ENCODE measurements at regions not wholly inside any gene's neighbourhood (a gene's known extent, or its start where the extent isn't known, plus 50 kb on each side); places are given as distances from the start of the nearest gene placed in this dataset.
"Not testable (repeated sequence)": the region's sequence is repeated elsewhere in the genome, so short reads cannot be mapped to it uniquely, and the experiment has no call there.

DNA sequence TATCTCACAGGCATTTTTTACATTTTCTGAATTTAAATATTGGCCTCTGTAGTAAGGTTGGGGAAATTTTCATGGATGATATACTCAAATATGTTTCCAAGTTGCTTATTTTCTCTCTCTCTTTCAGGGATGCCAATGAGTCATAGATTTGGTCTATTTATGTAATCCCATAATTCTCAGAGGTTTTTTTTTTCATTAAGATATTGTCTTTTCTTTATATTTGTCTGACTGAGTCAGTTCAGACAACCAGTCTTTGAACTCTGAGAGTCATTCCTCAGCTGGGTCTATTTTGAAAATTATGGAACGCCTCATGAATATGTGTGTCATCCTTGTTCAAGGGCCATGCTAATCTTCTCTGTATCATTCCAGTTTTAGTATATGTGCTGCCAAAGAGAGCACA is 223.2 kb downstream of the PCSK1 start:
- 100% methylated on average over 1 of the region's 1 CpG for WGBS (ENCODE audit: insufficient coverage, low lambda C conversion rate)

GRCh38 chr5:96207420-96207819 is 225.6 kb downstream of the PCSK1 start:
- no peak overlapping the region for H3K27ac ChIP-seq (ENCODE audit: low read length)
- H3K4me3 ChIP-seq (ENCODE audit: low read length): no peak overlapping the region
- no peaks in the 10 kb centered on the region for H3K27me3 ChIP-seq (ENCODE audit: control insufficient read depth, insufficient read depth, low read length)
- no peak for DNase-seq
- H3K9me3 ChIP-seq (ENCODE audit: control insufficient read depth, low read depth, low read length): no peaks in the 10 kb centered on the region
- no peaks in the 10 kb centered on the region for H3K36me3 ChIP-seq (ENCODE audit: control insufficient read depth, insufficient read depth, low read length)
- no peaks in the 10 kb centered on the region for H3K4me1 ChIP-seq (ENCODE audit: control insufficient read depth, insufficient read depth, low read length)

More for the DNA sequence above, 223.2 kb downstream of the PCSK1 start:
- Histone ChIP-seq H3K9me3 (ENCODE audit: control insufficient read depth, low read depth, low read length) (no peaks in the 10 kb centered on the region), H3K27me3 (ENCODE audit: control insufficient read depth, insufficient read depth, low read length) (no peaks in the 10 kb centered on the region), H3K27ac (ENCODE audit: low read length) (no peak overlapping the region), H3K4me3 (ENCODE audit: low read length) (no peak overlapping the region), H3K36me3 (ENCODE audit: control insufficient read depth, insufficient read depth, low read length) (no peaks in the 10 kb centered on the region), H3K4me1 (ENCODE audit: control insufficient read depth, insufficient read depth, low read length) (no peaks in the 10 kb centered on the region)
- no peak for DNase-seq

GRCh38 chr5:96203761-96204160 is 229.3 kb downstream of the PCSK1 start:
- no peaks in the 10 kb centered on the region for H3K36me3 ChIP-seq (ENCODE audit: control insufficient read depth, insufficient read depth, low read length)
- DNase-seq: no peak
- H3K27ac ChIP-seq (ENCODE audit: low read length): no peak overlapping the region
- H3K27me3 ChIP-seq (ENCODE audit: control insufficient read depth, insufficient read depth, low read length): no peaks in the 10 kb centered on the region
- H3K4me1 ChIP-seq (ENCODE audit: control insufficient read depth, insufficient read depth, low read length): peaks cover 10% of the 10 kb centered on the region
- H3K4me3 ChIP-seq (ENCODE audit: low read length): no peak overlapping the region
- no peaks in the 10 kb centered on the region for H3K9me3 ChIP-seq (ENCODE audit: control insufficient read depth, low read depth, low read length)
- WGBS (ENCODE audit: insufficient coverage, low lambda C conversion rate): 67% methylated on average over 3 of the region's 3 CpGs

DNA sequence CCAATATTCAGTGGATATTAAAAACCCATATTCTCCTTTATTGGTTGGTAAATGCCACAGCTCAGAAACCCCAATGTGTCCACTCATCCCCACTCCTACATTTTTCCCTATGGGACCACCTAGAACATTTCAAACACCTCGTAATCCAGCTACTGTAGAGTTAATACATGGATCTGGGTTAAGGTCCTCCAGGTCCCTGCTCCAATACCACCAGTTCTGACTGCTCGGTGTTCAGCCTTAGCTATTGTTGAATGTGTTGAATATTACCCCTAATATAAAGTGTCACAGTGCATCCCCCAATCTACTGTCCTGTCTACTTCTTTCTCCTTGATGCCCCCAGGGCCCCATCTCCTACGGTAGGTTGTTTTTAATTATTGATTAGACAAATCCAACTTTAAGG is 231.5 kb downstream of the PCSK1 start:
- no peak overlapping the region for H3K27ac ChIP-seq (ENCODE audit: low read length)
- no peak for DNase-seq

DNA sequence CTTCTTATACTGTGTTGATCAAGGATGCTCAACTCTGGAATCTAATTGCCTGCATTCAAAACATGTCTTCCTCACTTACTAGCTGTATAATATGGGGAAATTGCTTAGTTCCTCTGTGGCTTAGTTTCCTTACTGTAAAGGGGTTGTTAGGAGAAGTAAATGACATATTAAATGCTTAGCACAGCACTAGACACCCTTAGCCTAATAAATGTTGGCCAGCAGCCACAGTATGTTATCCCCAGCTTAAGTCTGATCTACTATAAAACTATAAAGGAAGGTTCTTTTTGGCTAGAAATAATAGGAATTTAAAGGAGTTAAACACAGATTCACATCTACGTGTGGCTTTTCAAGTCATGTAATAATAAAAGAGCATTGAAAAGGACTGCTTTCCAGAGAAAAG is 232.4 kb downstream of the PCSK1 start:
- H3K27me3 ChIP-seq (ENCODE audit: control insufficient read depth, insufficient read depth, low read length): no peaks in the 10 kb centered on the region
- H3K27ac ChIP-seq (ENCODE audit: low read length): peak overlapping the region; percentile 52
- no peak overlapping the region for H3K4me3 ChIP-seq (ENCODE audit: low read length)
- 73% methylated on average over 1 of the region's 1 CpG for WGBS (ENCODE audit: insufficient coverage, low lambda C conversion rate)
- no peaks in the 10 kb centered on the region for H3K36me3 ChIP-seq (ENCODE audit: control insufficient read depth, insufficient read depth, low read length)
- no peaks in the 10 kb centered on the region for H3K9me3 ChIP-seq (ENCODE audit: control insufficient read depth, low read depth, low read length)
- H3K4me1 ChIP-seq (ENCODE audit: control insufficient read depth, insufficient read depth, low read length): peaks cover 13% of the 10 kb centered on the region
- DNase-seq: peak in 1 of 2 donors; percentile 38

More for the DNA sequence above, 231.5 kb downstream of the PCSK1 start:
- H3K27me3 ChIP-seq (ENCODE audit: control insufficient read depth, insufficient read depth, low read length): no peaks in the 10 kb centered on the region
- H3K9me3 ChIP-seq (ENCODE audit: control insufficient read depth, low read depth, low read length): no peaks in the 10 kb centered on the region
- H3K4me3 ChIP-seq (ENCODE audit: low read length): no peak overlapping the region
- no CpG with 5 or more reads among the region's 3 CpGs for WGBS (ENCODE audit: insufficient coverage, low lambda C conversion rate)
- no peaks in the 10 kb centered on the region for H3K36me3 ChIP-seq (ENCODE audit: control insufficient read depth, insufficient read depth, low read length)
- H3K4me1 ChIP-seq (ENCODE audit: control insufficient read depth, insufficient read depth, low read length): peaks cover 13% of the 10 kb centered on the region

GRCh38 chr5:96199713-96200183 is 233.3 kb downstream of the PCSK1 start:
- H3K27ac ChIP-seq (ENCODE audit: low read length): peak overlapping the region; percentile 52
- no peaks in the 10 kb centered on the region for H3K27me3 ChIP-seq (ENCODE audit: control insufficient read depth, insufficient read depth, low read length)
- DNase-seq: peak in 1 of 2 donors; percentile 84
- H3K9me3 ChIP-seq (ENCODE audit: control insufficient read depth, low read depth, low read length): no peaks in the 10 kb centered on the region
- H3K4me1 ChIP-seq (ENCODE audit: control insufficient read depth, insufficient read depth, low read length): peaks cover 13% of the 10 kb centered on the region
- H3K4me3 ChIP-seq (ENCODE audit: low read length): peak overlapping the region; percentile 2
- no peaks in the 10 kb centered on the region for H3K36me3 ChIP-seq (ENCODE audit: control insufficient read depth, insufficient read depth, low read length)
- WGBS (ENCODE audit: insufficient coverage, low lambda C conversion rate): 0% methylated on average over 1 of the region's 4 CpGs

DNA sequence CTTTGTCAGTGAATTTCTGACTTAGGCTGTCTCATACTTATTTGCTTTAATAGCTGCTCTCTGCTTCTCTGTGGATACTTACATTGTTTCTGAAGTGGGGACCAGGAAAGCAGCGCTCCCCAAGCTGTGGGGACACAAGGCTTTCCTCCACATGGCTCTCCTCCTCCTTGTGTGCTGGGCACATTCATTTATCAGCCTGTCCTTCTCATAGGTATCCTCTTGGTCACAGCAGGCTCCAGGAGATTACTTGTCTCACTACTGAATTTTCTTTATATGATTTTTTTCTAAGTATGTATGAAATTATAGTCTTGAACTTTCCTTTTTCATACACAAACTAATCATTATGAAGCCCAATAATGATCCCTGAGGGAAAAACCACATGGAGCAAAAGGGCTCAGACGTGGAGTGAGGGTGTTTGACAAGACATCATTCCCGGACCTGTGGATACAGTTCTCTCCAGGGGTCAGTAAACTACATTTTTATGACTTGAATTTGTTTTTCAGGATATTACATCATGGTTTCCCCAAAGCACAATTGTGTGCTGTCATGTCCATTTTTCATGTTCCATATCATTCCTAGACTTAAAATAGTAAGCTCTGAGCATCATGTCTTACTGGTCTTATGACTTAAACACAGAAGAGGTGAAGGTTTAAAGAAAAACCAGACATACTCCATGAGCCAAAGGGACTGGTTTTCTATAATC is 234.5 kb downstream of the PCSK1 start:
- Histone ChIP-seq H3K27me3 (ENCODE audit: control insufficient read depth, insufficient read depth, low read length) (no peaks in the 10 kb centered on the region), H3K4me1 (ENCODE audit: control insufficient read depth, insufficient read depth, low read length) (peaks cover 19% of the 10 kb centered on the region), H3K4me3 (ENCODE audit: low read length) (no peak overlapping the region), H3K9me3 (ENCODE audit: control insufficient read depth, low read depth, low read length) (no peaks in the 10 kb centered on the region), H3K27ac (ENCODE audit: low read length) (peak overlapping the region; percentile 52), H3K36me3 (ENCODE audit: control insufficient read depth, insufficient read depth, low read length) (no peaks in the 10 kb centered on the region)
- WGBS (ENCODE audit: insufficient coverage, low lambda C conversion rate): no CpG with 5 or more reads among the region's 3 CpGs
- no peak for DNase-seq

DNA sequence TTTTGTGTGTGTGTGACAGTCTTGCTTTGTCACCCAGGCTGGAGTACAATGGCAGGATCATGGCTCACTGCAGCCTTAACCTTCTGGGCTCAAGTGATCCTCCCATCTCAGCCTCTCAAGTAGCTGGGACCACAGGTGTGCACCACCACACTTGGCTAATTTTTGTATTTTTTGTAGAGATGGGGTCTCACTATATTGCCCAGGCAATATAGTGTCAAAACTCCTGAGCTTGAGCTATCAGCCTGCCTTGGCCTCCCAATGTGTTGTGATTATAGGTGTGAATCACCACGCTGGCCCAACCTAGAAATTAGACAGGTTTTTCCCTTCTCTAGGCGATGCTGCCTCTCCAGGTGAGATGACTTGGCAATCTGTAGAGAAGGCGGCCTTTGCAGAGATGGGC is 235.3 kb downstream of the PCSK1 start:
- not testable (repeated sequence) for H3K36me3 ChIP-seq (ENCODE audit: control insufficient read depth, insufficient read depth, low read length); H3K27me3 ChIP-seq (ENCODE audit: control insufficient read depth, insufficient read depth, low read length); H3K27ac ChIP-seq (ENCODE audit: low read length); H3K4me3 ChIP-seq (ENCODE audit: low read length); DNase-seq; H3K9me3 ChIP-seq (ENCODE audit: control insufficient read depth, low read depth, low read length)
- WGBS (ENCODE audit: insufficient coverage, low lambda C conversion rate): no CpG with 5 or more reads among the region's 3 CpGs
- H3K4me1 ChIP-seq (ENCODE audit: control insufficient read depth, insufficient read depth, low read length): peaks cover 19% of the 10 kb centered on the region

DNA sequence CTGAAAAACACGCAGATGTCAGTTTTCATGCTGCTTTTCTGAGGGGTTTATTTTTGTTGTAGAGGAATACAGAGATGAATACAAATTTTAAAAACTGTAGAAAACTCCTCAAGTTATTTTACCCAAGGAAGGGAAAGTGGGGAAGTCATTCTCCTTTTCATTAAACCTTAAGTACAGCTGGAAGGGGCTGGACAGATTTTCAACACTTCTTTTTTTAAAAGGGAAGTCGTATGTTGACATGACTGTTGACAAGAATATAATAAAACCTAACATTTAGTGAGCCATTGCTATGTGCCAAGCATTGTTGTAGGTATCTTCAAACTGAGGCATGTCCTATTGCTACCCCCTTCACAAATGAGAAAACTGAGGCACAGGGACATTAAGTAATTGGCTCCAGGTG is 235.7 kb upstream of the ELL2 start:
- Histone ChIP-seq H3K4me3 (ENCODE audit: low read length) (no peak overlapping the region), H3K27ac (ENCODE audit: low read length) (no peak overlapping the region), H3K27me3 (ENCODE audit: control insufficient read depth, insufficient read depth, low read length) (no peaks in the 10 kb centered on the region), H3K36me3 (ENCODE audit: control insufficient read depth, insufficient read depth, low read length) (no peaks in the 10 kb centered on the region), H3K9me3 (ENCODE audit: control insufficient read depth, low read depth, low read length) (no peaks in the 10 kb centered on the region), H3K4me1 (ENCODE audit: control insufficient read depth, insufficient read depth, low read length) (peaks cover 22% of the 10 kb centered on the region)
- no peak for DNase-seq
- WGBS (ENCODE audit: insufficient coverage, low lambda C conversion rate): no CpG with 5 or more reads among the region's 2 CpGs

- Histone ChIP-seq H3K9me3 (ENCODE audit: control insufficient read depth, low read depth, low read length) (no peaks in the 10 kb centered on the region), H3K4me3 (ENCODE audit: low read length) (no peak overlapping the region), H3K36me3 (ENCODE audit: control insufficient read depth, insufficient read depth, low read length) (no peaks in the 10 kb centered on the region), H3K27ac (ENCODE audit: low read length) (no peak overlapping the region), H3K27me3 (ENCODE audit: control insufficient read depth, insufficient read depth, low read length) (no peaks in the 10 kb centered on the region), H3K4me1 (ENCODE audit: control insufficient read depth, insufficient read depth, low read length) (peaks cover 22% of the 10 kb centered on the region)
- DNase-seq: peak in 1 of 2 donors; percentile 33
- no CpG with 5 or more reads among the region's 1 CpG for WGBS (ENCODE audit: insufficient coverage, low lambda C conversion rate)
Observed at GRCh38 chr5:96196890-96197289, 235.2 kb upstream of the ELL2 start.

- no peaks in the 10 kb centered on the region for H3K36me3 ChIP-seq (ENCODE audit: control insufficient read depth, insufficient read depth, low read length)
- no peaks in the 10 kb centered on the region for H3K27me3 ChIP-seq (ENCODE audit: control insufficient read depth, insufficient read depth, low read length)
- no peaks in the 10 kb centered on the region for H3K9me3 ChIP-seq (ENCODE audit: control insufficient read depth, low read depth, low read length)
- no peak overlapping the region for H3K27ac ChIP-seq (ENCODE audit: low read length)
- H3K4me1 ChIP-seq (ENCODE audit: control insufficient read depth, insufficient read depth, low read length): peaks cover 22% of the 10 kb centered on the region
- no peak for DNase-seq
- no peak overlapping the region for H3K4me3 ChIP-seq (ENCODE audit: low read length)
- WGBS (ENCODE audit: insufficient coverage, low lambda C conversion rate): 100% methylated on average over 3 of the region's 4 CpGs
Observed at GRCh38 chr5:96196407-96196806, 234.8 kb upstream of the ELL2 start.

Data from large intestine (tissue), 3 donors.